HuH-7 (cell line): ENCODE measurements at regions not wholly inside any gene's neighbourhood (a gene's known extent, or its start where the extent isn't known, plus 50 kb on each side); places are given as distances from the start of the nearest gene placed in this dataset.
A peak's percentile ranks its signal among the peaks of the same experiment; 100 is the strongest.
"Not testable (repeated sequence)": the region's sequence is repeated elsewhere in the genome, so short reads cannot be mapped to it uniquely, and the experiment has no call there.

Source experiments
- DNase-seq: peaks from one replicate; pipeline ENCODE4 v3.0.0; 2011; ENCODE audit warnings: low spot score

DNA sequence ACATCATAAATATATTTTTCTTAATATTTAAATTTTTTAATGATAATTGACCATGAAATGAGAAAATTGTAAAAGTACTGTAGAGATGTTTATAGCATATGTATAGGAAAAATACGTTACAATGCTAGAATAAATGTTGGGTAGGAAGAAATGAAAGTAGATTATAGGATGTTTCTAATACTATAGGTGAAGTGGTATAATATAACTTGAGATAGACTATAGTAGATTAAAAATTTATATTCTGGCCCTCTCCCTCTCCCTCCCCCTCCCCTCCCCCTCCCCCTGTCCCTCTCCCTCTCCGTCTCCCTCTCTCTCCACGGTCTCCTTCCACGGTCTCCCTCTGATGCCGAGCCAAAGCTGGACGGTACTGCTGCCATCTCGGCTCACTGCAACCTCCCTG, 585.9 kb upstream of the SEMA6D start:
- DNase-seq: not testable (repeated sequence)

DNA sequence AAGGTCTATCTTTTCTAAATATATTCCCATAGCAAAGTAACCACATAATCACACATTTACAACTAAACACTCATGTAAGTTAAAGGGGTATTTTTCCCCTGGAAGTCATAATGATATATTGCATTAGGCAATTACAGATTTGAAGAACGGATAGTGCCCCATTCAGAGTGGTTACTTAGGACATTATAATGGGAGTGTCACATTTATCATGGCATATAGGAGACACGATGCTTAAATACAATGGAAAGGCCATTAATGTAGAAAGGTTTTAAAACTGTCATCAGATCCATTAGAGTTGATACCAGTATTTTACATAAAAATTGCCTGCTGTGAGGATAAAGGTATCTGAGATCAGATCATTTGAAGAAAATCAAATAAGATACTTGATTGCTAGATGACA, 582.0 kb upstream of the SEMA6D start:
- no peak for DNase-seq

DNA sequence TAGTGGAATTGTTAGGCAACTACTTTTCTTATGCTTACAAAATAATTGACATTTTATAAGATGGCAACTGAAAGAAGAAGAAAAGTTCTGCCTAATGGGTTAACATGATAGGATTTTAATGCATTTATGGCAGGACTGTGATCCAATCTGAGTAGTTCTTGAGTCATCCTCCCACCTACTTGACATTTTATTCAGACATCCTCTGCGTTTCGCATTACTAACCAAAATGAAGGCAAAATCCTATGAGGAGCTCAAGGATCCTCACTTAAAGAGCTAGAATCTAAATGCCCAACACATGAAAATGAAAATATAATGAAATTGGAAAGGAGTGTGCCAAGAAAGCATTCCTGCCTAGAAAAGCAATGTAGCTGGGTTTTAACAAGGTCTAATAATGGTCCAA, 581.1 kb upstream of the SEMA6D start:
- DNase-seq: no peak

DNA sequence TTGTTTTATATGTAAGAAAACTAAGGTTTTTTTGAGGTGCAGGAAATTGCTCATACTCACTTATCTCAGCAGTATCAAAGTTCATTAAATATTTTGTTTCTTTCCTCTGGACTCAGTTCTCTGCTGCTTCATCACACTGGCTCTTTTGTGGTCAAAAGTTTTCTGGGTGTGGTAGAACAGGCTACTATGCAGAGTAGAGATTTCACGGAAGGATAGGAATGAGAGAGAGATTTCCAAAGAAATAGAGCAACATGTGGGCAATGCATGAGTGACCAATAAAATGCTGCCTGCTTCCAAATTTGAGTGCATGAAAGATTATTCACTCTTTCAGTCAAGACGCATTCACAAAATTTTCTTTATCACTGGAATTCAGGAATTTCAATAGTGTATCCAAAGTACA, 577.3 kb upstream of the SEMA6D start:
- no peak for DNase-seq

DNA sequence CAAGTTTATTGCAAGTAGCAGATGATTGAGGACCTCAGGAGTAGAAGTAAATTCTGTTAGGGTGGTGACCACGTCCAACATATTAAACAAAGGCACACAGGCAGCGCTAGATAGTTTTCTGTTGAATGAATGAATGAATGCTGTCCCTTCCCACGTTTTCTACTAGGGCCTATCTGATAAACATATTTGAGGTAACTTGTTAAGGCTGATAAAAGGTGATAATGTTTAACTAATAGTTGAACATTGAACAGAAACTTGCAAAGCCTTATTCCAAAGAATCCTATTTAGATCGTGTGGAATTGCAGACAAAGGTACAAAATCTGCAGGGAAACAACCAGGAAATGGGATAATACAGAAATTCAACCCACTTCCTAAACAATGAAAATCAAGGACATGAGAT, 559.5 kb upstream of the SEMA6D start:
- no peak for DNase-seq

DNA sequence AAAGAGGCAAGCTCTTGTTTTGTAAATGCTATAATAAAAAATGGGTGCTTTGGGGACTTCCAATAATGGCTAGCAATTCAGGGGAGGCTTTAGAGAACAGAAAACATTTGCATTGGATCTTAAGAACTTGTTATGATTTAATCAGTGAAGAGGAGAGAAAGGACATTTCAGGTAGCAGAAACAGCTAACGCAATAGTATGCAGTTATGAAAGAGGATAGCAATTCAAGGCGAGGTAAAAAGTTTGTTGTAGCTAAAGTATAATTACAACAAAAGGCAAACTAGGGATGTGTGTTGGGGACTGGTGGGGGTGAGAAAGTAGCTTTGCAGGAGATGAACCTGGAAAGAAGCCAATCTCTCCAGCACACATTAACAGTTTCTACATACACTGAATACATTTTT, 558.7 kb upstream of the SEMA6D start:
- DNase-seq: no peak

- DNase-seq: no peak
These were observed 540.1 kb upstream of the SEMA6D start for GRCh38 chr15:47177177-47177576.

DNA sequence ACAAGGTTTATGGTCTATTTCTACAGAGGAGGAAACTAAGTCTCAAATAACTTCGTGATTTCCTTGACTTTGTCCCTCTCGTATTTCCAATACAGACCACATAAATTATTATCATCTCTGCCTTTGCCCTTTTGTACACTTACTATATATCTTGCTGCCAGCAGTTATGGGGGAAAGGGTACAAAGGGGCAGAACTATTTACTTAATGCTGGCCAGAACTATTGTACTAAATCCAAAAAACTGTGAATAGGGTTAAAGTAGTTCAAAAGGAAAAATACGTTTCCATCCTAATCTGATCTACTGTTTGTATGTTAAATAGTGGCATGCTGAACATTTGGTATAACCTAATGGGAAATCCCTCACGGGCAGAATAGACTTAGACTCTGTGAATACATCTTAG, 537.3 kb upstream of the SEMA6D start:
- DNase-seq: no peak

DNA sequence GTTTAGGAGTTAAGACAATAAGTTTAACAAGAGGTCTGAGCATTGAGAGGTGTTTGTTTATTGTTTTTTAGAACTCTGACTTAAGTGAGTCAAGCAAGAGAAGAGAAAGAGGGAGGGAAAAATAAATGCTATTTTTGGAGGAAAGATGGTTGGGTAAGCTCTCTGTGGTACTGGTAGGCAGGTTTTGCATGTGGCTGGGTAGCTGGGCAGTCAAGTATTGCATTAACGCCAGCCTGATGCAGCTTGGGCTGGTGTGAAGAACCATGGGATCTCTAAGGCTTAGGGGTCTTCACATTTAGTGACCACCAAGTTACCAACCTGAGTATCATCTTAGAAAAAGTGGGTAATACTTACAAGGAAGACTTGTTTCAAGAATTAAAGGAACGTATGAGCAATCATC, 534.5 kb upstream of the SEMA6D start:
- no peak for DNase-seq

DNA sequence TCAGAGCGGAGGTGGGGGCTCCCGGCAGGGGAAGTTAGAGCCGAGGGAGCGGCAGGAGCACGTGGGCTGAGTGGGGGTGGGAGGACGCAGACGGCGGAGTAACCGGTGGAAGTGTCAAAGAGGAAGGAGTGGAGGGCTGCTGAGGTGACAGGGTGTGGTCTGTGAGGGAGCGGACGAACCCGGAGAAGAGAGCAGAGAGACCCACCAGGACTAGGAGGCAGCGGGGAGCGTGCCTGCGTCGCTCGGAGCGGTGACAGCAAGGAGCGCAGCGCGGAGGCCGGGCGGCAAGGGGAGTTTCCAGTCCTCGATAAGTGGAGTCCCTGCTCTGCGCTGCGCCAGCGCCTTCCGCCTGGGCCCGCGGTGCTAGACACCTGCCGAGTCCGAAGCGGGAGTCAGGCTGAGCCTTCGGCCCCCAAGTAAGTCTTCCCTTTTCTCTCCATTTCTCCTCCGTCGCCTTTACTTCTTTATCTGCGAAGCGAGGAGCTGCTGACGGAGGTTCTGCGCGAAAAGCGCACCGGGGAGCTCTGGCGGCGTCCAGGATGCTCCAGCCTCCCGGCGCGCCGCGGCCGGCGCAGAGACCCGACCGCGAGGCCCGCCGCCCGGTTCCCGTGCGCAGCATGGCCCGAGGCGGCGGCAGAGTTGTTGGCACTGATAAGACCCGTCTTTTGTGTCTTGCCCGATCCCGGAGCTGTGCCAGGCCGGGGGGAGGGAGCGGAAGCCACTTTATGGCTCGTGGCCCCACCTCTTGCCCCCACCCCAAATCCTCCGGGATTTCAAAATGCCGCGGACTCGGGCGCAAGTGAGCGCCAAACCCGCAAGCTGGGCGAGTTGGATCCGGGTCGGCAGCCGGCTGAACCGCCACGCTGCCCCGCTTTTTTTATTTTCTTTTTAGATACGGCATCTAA, 533.0 kb upstream of the SEMA6D start:
- no peak for DNase-seq

DNA sequence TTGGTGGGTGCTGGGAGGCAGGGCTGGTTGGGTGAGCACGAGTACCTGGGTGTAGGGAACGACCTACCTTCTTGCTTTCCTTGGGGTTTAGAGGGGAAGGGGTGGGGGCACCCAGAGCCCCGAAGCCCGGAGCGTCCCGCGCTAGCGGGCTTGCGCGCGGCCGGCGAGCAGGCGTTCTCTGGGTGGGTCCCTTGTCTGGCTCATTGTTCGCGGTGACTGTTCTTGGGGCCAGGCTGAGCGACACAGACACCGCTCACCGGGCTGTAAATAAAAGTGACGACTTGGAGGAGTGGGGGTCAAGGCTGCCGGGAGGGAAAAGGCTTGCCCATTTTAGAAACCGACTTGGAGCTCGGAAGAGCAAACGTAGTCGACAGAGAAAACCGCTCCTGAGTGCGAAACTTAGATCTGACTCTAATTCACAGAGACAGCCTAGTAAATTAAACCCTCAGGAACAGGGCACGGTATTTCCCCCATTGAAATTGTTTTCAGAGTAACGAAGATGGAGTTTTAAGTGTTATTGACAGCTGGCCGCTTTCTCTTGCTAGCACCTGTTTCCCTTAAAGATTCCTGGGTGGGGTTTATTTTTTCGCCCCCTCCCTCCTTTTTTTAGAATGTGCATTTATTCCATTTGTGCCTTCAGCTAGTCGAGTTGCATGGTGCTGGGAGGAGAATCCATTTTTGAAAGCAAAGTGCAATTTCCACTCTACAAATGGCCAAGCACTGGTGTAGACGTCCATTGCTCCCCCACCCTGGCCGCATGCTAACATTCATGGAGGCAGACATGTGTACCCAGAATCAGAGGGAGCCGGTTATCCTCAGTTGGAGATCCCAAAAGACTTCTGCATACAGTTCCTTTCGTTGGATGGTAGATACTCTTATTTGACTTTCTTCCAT, 532.1 kb upstream of the SEMA6D start:
- peak; percentile 15 for DNase-seq

DNA sequence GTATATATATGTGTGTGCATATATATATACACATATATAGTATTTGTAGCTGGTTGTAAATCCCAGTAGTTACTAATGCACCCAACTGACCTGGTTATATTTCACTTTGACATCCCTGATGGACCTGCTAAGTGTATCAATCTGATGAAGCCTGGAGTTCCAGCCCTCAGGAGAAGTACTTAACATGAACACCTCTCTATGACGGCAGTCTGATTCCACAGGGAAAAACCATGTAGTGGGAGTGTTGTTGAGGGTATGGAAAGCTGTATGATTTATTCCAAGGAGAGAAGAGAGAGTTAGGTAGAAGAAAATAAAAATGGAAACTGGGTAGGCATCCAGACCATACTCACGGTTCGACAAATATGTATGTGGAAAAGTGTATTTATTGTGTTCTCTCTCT, 531.2 kb upstream of the SEMA6D start:
- no peak for DNase-seq

- DNase-seq: no peak
These were observed 528.4 kb upstream of the SEMA6D start for GRCh38 chr15:47188758-47189507.

DNA sequence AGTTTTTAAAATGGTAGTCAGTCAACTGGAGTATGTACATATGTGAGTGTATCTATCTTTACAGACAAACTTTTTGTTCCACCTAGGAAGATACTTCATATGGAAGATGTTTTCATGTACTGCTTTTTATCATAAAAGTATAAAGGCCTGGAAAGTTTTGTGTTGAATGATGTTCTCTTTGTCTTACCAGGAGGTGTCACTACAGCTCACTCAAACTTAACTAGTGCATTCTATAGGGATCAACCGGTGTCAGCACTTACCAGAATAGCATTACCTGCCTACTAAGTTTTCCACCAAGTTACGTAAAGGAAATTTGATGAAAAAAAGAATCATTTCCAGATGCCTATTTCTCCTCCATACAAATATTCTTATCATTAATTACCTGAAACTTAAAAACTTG, 522.6 kb upstream of the SEMA6D start:
- no peak for DNase-seq

- DNase-seq: peak; percentile 49
These were observed 521.3 kb upstream of the SEMA6D start for GRCh38 chr15:47196048-47196447.

GRCh38 chr15:47203993-47204392, 513.3 kb upstream of the SEMA6D start:
- no peak for DNase-seq

DNA sequence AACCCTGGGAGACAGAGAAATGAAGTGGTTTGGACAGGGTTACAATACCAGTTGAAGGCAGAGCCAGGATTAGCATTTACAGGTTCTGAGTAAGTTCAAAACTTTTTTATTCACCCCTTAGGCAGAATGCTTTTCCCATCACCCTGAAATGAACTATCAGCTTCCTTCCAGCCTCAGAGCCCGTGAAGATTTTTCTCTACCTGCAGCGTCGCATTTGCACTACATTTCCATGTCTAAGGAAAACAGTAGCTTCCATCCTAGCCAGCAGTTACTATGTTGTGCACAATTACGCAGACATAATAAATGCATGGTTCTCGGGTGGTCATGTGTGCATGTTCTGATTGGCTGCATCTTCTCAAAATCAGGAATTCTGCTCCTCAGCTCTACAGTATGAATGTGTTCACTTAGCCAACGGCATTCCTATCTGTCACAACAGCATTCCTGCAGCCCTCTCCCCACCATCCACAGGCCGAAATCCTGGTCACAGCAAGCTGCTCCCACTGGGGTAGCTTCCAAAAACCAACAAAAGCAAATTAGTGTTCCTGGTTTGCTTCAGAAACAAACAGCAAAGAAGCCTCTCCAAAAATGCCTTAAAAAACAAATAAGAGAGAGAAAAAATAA, 510.8 kb upstream of the SEMA6D start:
- DNase-seq: no peak

- no peak for DNase-seq
These were observed 507.7 kb upstream of the SEMA6D start for GRCh38 chr15:47209591-47209990.

DNA sequence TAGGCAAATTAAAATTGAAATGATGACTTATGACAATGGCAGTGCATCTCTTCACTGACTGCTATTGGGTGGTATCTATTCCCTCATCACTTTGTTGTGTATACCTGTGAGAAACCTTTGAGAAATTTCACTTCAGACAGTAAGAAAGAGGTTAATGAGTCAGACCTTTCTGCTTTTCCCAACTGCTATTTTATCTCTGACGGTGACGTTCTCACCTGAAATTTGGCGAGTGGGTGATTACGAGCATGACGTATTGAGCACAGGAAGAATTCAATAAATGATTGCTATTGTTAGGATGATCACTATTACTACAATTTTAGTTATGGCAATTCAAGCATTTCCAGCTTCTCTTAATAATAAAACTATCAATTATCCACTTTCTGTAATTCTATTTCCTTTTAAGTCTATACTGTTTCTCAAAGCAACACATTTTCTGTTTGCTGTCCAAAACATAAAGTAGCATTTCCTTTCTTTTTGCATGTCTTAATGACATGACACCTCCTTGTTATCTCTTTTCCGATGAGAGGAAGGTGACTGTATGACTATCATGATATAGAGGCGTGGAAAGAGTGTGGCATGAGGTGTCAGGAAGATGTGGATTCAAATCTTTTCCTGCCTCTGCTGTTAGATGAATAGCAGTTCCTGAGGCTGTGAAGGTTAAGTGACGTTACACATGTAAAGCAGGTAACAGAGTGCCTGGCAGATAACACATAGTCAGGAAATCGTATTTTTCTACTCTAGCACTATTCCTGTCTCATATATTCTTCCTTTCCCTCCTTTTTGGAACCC, 504.9 kb upstream of the SEMA6D start:
- no peak for DNase-seq

- no peak for DNase-seq
These were observed 503.4 kb upstream of the SEMA6D start for GRCh38 chr15:47213883-47214282.

DNA sequence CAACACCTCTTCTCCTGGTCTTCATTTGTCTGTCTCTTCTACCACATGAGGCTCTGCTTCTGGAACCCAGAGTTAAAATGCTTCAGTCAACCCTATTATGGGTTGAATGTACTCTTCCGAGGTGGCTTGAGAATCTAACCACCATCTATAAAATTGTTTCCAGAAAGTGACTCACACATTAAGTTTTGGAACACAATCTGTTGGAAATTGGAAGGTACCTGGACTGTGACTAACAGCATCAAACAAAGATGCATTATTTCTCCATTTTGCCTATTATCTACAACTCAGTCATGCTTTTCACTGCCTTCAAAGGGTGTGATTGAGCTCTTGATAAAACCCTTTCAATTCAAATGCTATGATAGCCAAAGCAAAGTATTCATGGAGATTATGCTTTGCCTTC, 499.0 kb upstream of the SEMA6D start:
- no peak for DNase-seq
